ENCODE measurements at regions not wholly inside any gene's neighbourhood (a gene's known extent, or its start where the extent isn't known, plus 50 kb on each side); places are given as distances from the start of the nearest gene placed in this dataset.
"Not testable (repeated sequence)": the region's sequence is repeated elsewhere in the genome, so short reads cannot be mapped to it uniquely, and the experiment has no call there.

GRCh38 chr7:85292908-85293576, 106.2 kb upstream of the SEMA3D start:
- DNase-seq: no peak

- no peak for DNase-seq
Measured at GRCh38 chr7:85290269-85290668, 103.4 kb upstream of the SEMA3D start.

GRCh38 chr7:85289279-85289678, 102.4 kb upstream of the SEMA3D start:
- peak; percentile 5 for DNase-seq

- DNase-seq: peak; percentile 88
Measured at GRCh38 chr7:85287106-85287825, 100.4 kb upstream of the SEMA3D start.

- no peak for DNase-seq
Measured at GRCh38 chr7:85286446-85286845, 99.6 kb upstream of the SEMA3D start.

- no peak for DNase-seq
Measured at GRCh38 chr7:85285527-85285926, 98.7 kb upstream of the SEMA3D start.

GRCh38 chr7:85275204-85275603, 88.3 kb upstream of the SEMA3D start:
- DNase-seq: no peak

GRCh38 chr7:85274454-85274853, 87.6 kb upstream of the SEMA3D start:
- no peak for DNase-seq

- DNase-seq: no peak
Measured at GRCh38 chr7:85262891-85263290, 76.0 kb upstream of the SEMA3D start.

- peak; percentile 73 for DNase-seq
Measured at GRCh38 chr7:85261336-85261735, 74.5 kb upstream of the SEMA3D start.

- not testable (repeated sequence) for DNase-seq
Measured at GRCh38 chr7:85249787-85250186, 62.9 kb upstream of the SEMA3D start.

- no peak for DNase-seq
Measured at GRCh38 chr7:85239109-85239508, 52.3 kb upstream of the SEMA3D start.

- peak; percentile 68 for DNase-seq
Measured at GRCh38 chr7:85237721-85238120, 50.9 kb upstream of the SEMA3D start.
